NOMO-1 (cell line): ENCODE measurements at regions not wholly inside any gene's neighbourhood (a gene's known extent, or its start where the extent isn't known, plus 50 kb on each side); places are given as distances from the start of the nearest gene placed in this dataset.

Source experiments
- DNase-seq, 2 experiments: peaks; one replicate each; lab custom pipeline; 2025; ENCODE audit not compliant: unreplicated experiment in 2 of 2; lab: John Stamatoyannopoulos, UW

- DNase-seq: no peak
These were observed 158.7 kb downstream of the HAUS1 start for GRCh38 chr18:46262856-46263255.

- no peak for DNase-seq
These were observed 160.1 kb downstream of the HAUS1 start for GRCh38 chr18:46264255-46264654.

GRCh38 chr18:46265196-46266156 lies 161.3 kb downstream of the HAUS1 start:
- no peak for DNase-seq

- DNase-seq: no peak
These were observed 162.3 kb downstream of the HAUS1 start for GRCh38 chr18:46266473-46266872.

GRCh38 chr18:46268671-46269070 lies 164.5 kb downstream of the HAUS1 start:
- no peak for DNase-seq

GRCh38 chr18:46269275-46269674 lies 165.1 kb downstream of the HAUS1 start:
- DNase-seq: no peak

- DNase-seq: no peak
These were observed 167.3 kb downstream of the HAUS1 start for GRCh38 chr18:46271488-46271887.

- DNase-seq: no peak
These were observed 169.7 kb downstream of the HAUS1 start for GRCh38 chr18:46273861-46274260.

- no peak for DNase-seq
These were observed 170.1 kb downstream of the HAUS1 start for GRCh38 chr18:46274266-46274665.

- no peak for DNase-seq
These were observed 171.2 kb downstream of the HAUS1 start for GRCh38 chr18:46275370-46275769.

- DNase-seq: no peak
These were observed 172.6 kb downstream of the HAUS1 start for GRCh38 chr18:46276748-46277147.

GRCh38 chr18:46278481-46279465 lies 174.6 kb downstream of the HAUS1 start:
- no peak for DNase-seq

GRCh38 chr18:46279673-46280072 lies 175.5 kb downstream of the HAUS1 start:
- DNase-seq: no peak

GRCh38 chr18:46281185-46282176 lies 177.3 kb downstream of the HAUS1 start:
- DNase-seq: peak; percentile 17 to 42

GRCh38 chr18:46282177-46282570 lies 178.0 kb downstream of the HAUS1 start:
- DNase-seq: no peak

- no peak for DNase-seq
These were observed 178.5 kb downstream of the HAUS1 start for GRCh38 chr18:46282646-46283045.

GRCh38 chr18:46283268-46283667 lies 179.1 kb downstream of the HAUS1 start:
- no peak for DNase-seq

- no peak for DNase-seq
These were observed 179.7 kb downstream of the HAUS1 start for GRCh38 chr18:46283895-46284295.

- no peak for DNase-seq
These were observed 185.3 kb downstream of the HAUS1 start for GRCh38 chr18:46289463-46289862.

GRCh38 chr18:46289931-46290330 lies 185.7 kb downstream of the HAUS1 start:
- no peak for DNase-seq
